ENCODE measurements at regions not wholly inside any gene's neighbourhood (a gene's known extent, or its start where the extent isn't known, plus 50 kb on each side); places are given as distances from the start of the nearest gene placed in this dataset.
"Not testable (repeated sequence)": the region's sequence is repeated elsewhere in the genome, so short reads cannot be mapped to it uniquely, and the experiment has no call there.

DNA sequence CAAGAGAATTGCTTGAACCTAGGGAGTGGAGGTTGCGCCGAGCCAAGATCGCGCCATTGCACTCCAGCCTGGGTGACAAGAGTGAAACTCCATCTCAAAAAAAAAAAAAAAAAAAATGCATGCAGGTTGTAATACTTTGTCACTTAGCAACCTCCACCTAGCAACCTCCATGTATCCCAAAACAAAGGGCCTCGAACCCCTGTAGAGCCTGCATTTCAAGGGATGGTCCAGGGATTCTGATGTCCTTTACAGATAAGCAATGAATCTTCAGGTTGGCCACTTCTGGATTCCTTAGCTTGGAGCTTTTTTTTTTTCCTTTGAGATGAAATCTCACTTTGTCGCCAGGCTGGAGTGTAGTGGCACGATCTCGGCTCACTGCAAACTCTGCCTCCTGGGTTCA, 1211.0 kb downstream of the TYW1 start:
- H3K36me3 ChIP-seq (ENCODE audit: insufficient read depth, low read length) = no peaks in the 10 kb centered on the region
- H3K9me3 ChIP-seq (replicated peaks; ENCODE audit: low read length) = peaks cover 4% of the 10 kb centered on the region
- no peaks in the 10 kb centered on the region for H3K27me3 ChIP-seq (ENCODE audit: control insufficient read depth, insufficient read depth, low read length)
- no peak overlapping the region for H3K4me3 ChIP-seq (ENCODE audit: low read length)
- no peak overlapping the region for H3K4me2 ChIP-seq (ENCODE audit: low read length)
- no peaks in the 10 kb centered on the region for H3K4me1 ChIP-seq (ENCODE audit: control insufficient read depth, insufficient read depth, low read length)
- H3K9ac ChIP-seq (ENCODE audit: low read depth, low read length) = no peak overlapping the region

DNA sequence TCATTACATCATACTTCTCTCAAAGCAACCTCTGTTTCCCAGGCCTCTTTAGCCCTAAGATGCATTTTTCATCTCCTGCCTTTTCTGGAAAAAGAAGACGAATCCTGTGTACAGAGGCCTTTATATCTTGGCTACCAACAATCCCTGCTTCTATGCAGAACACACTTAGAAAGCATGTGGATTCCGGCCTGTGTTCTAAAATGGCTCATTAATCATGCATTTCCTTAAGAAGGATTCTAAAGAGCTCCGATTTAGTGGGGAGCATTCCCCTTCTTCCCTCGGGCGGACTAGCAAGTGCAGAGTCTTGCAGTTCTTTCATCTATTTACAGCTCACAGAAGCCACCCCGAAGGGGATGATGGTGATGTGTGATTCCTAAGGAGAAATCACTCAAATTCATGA, 1212.9 kb downstream of the TYW1 start:
- no peaks in the 10 kb centered on the region for H3K4me1 ChIP-seq (ENCODE audit: control insufficient read depth, insufficient read depth, low read length)
- no peak overlapping the region for H3K4me2 ChIP-seq (ENCODE audit: low read length)
- no peaks in the 10 kb centered on the region for H3K27me3 ChIP-seq (ENCODE audit: control insufficient read depth, insufficient read depth, low read length)
- no peak overlapping the region for H3K9ac ChIP-seq (ENCODE audit: low read depth, low read length)
- peaks cover 4% of the 10 kb centered on the region for H3K9me3 ChIP-seq (replicated peaks; ENCODE audit: low read length)
- H3K4me3 ChIP-seq (ENCODE audit: low read length) = no peak overlapping the region
- H3K36me3 ChIP-seq (ENCODE audit: insufficient read depth, low read length) = no peaks in the 10 kb centered on the region

DNA sequence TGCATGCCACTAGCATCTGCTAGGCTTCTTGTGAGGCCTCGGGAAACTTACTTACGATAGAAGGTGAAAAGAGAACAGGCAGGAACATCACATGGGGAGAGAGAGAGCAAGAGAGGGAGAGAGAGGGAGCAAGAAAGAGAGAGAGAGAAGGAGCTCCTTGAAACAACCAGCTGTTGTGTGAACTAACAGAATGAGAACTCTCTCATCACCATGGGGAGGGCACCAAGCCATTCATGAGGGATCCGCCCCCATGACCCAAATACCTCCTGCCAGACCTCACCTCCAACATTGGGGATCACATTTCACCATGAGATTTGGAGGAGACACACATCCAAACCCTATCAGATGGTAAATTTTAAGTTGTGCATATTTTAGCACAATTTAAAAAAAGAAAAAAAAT, 1217.2 kb downstream of the TYW1 start:
- H3K4me3 ChIP-seq (ENCODE audit: low read length) = no peak overlapping the region
- H3K4me2 ChIP-seq (ENCODE audit: low read length) = no peak overlapping the region
- H3K27me3 ChIP-seq (ENCODE audit: control insufficient read depth, insufficient read depth, low read length) = no peaks in the 10 kb centered on the region
- no peaks in the 10 kb centered on the region for H3K36me3 ChIP-seq (ENCODE audit: insufficient read depth, low read length)
- no peaks in the 10 kb centered on the region for H3K9me3 ChIP-seq (replicated peaks; ENCODE audit: low read length)
- no peaks in the 10 kb centered on the region for H3K4me1 ChIP-seq (ENCODE audit: control insufficient read depth, insufficient read depth, low read length)
- H3K9ac ChIP-seq (ENCODE audit: low read depth, low read length) = no peak overlapping the region

DNA sequence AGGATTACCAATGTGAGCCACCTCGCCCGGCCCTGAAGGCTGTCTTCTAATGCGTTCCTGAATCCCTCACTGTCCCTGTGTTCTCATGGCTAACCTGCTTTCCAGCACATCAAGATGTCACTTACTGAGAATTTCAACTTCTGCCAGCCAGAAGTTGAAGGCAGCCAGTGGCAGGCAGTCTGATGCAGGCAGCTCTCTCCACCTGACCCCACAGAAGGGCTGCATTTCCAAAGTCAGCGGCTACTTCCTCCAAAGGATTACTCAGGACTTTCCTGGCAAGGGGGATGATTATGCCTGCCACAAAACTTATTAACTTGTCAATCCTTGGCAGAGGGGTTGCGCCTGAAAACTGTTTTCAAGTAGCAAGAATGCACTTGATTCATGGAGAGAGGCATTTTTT, 1219.4 kb downstream of the TYW1 start:
- no peaks in the 10 kb centered on the region for H3K4me1 ChIP-seq (ENCODE audit: control insufficient read depth, insufficient read depth, low read length)
- H3K27me3 ChIP-seq (ENCODE audit: control insufficient read depth, insufficient read depth, low read length) = no peaks in the 10 kb centered on the region

DNA sequence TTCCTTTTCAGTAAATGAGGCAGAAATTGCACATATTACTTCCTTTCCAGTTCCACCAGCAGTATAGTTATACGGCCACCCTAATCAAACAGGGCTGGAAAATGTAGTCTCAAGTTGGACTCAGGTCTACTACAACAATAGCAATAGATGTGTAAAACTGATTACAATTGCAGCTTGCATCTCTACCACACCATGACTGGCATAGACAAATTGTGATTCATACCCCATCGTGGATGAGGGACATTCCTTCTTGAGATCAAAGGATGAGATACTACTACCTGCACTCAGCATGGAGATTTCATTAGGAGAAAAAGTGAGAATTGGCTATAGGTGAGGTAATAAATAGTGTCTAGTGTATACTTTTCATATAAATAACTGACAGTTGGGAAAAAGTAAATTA, 1220.8 kb downstream of the TYW1 start:
- Histone ChIP-seq H3K4me1 (ENCODE audit: control insufficient read depth, insufficient read depth, low read length) (no peaks in the 10 kb centered on the region), H3K9ac (ENCODE audit: low read depth, low read length) (no peak overlapping the region), H3K4me2 (ENCODE audit: low read length) (no peak overlapping the region), H3K9me3 (replicated peaks; ENCODE audit: low read length) (peaks cover 7% of the 10 kb centered on the region), H3K36me3 (ENCODE audit: insufficient read depth, low read length) (no peaks in the 10 kb centered on the region), H3K27me3 (ENCODE audit: control insufficient read depth, insufficient read depth, low read length) (no peaks in the 10 kb centered on the region), H3K4me3 (ENCODE audit: low read length) (no peak overlapping the region)

More for the DNA sequence above, 1219.4 kb downstream of the TYW1 start:
- no peak overlapping the region for H3K4me3 ChIP-seq (ENCODE audit: low read length)
- no peak overlapping the region for H3K9ac ChIP-seq (ENCODE audit: low read depth, low read length)
- no peaks in the 10 kb centered on the region for H3K36me3 ChIP-seq (ENCODE audit: insufficient read depth, low read length)
- no peak overlapping the region for H3K4me2 ChIP-seq (ENCODE audit: low read length)
- H3K9me3 ChIP-seq (replicated peaks; ENCODE audit: low read length) = peaks cover 6% of the 10 kb centered on the region

DNA sequence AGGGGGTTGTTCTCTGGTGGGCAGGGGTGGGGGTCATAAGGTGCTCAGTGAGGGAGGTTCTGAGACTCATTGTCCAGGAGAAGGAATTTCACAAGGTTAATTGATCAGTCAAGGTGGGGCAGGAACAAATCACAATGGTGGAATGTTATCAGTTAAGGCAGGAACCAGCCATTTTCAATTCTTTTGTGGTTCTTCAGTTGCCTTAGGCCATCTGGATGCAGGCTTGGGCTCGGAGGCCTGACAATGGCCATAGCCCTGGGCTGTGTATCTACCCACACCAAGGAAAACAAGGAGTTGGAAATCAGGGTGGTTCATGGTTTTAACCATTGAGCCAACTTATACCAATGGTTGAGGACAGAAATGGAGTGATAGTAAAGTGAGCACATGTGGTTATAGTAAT, 1221.8 kb downstream of the TYW1 start:
- Histone ChIP-seq H3K36me3 (ENCODE audit: insufficient read depth, low read length) (no peaks in the 10 kb centered on the region), H3K4me2 (ENCODE audit: low read length) (no peak overlapping the region), H3K9ac (ENCODE audit: low read depth, low read length) (no peak overlapping the region), H3K27me3 (ENCODE audit: control insufficient read depth, insufficient read depth, low read length) (no peaks in the 10 kb centered on the region), H3K9me3 (replicated peaks; ENCODE audit: low read length) (peaks cover 10% of the 10 kb centered on the region), H3K4me1 (ENCODE audit: control insufficient read depth, insufficient read depth, low read length) (no peaks in the 10 kb centered on the region), H3K4me3 (ENCODE audit: low read length) (no peak overlapping the region)

DNA sequence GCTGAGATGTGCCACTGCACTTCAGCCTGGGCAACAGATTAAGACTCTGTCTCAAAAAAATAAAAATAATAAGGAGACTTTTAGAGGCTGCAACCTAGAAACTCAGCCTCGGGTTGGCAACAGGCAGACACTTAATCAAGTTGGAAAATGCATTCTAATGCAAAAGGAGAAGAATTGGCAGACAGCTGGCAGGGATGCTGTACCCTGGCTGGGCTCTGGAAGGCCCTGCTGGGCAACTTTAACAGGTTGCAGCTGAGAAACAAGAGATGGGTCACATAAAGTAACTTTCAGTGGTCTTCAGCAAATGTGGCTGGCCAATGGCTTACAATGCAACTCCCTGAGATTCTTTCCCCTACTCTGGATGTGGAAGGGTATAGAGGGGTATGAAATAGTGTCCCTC, 1225.7 kb downstream of the TYW1 start:
- no peaks in the 10 kb centered on the region for H3K4me1 ChIP-seq (ENCODE audit: control insufficient read depth, insufficient read depth, low read length)
- no peaks in the 10 kb centered on the region for H3K27me3 ChIP-seq (ENCODE audit: control insufficient read depth, insufficient read depth, low read length)
- no peak overlapping the region for H3K9ac ChIP-seq (ENCODE audit: low read depth, low read length)
- H3K9me3 ChIP-seq (replicated peaks; ENCODE audit: low read length) = peaks cover 10% of the 10 kb centered on the region
- H3K4me3 ChIP-seq (ENCODE audit: low read length) = no peak overlapping the region
- no peaks in the 10 kb centered on the region for H3K36me3 ChIP-seq (ENCODE audit: insufficient read depth, low read length)
- H3K4me2 ChIP-seq (ENCODE audit: low read length) = no peak overlapping the region

DNA sequence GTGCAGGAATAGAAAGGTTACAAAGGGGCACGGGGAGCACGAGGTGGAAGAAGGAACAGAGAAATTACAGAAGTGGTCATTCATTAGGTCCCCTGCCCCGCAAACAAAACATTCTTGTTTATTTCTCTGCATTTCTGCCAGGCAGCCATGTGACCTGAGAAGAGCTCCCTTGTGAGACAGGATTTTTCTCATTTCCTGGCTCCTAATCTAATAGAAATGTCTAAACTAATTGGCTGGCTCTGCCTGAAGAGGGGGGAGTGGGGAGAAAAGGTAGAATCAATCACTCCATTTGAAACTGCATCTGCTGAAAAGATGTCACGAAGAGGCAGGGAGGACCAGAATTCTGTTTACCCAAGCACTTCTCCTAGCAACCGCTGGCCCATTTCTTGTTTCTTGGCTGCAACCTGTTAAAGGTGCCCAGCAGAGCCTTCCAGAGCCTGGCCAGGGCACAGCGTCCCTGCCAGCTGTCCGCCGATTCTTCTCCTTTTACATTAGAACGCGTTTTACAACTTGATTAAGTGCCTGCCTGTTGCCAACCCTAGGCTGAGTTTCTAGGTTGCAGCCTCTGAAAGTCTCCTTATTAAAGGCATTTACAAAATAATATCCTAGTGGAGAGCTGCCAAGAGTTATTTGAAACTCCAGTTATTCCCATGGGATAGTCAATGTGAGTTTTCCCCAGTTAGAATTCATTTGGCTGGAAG, 1227.6 kb downstream of the TYW1 start:
- Histone ChIP-seq H3K9me3 (replicated peaks; ENCODE audit: low read length) (peaks cover 10% of the 10 kb centered on the region), H3K4me2 (ENCODE audit: low read length) (no peak overlapping the region), H3K4me1 (ENCODE audit: control insufficient read depth, insufficient read depth, low read length) (no peaks in the 10 kb centered on the region), H3K36me3 (ENCODE audit: insufficient read depth, low read length) (no peaks in the 10 kb centered on the region), H3K9ac (ENCODE audit: low read depth, low read length) (no peak overlapping the region), H3K4me3 (ENCODE audit: low read length) (no peak overlapping the region), H3K27me3 (ENCODE audit: control insufficient read depth, insufficient read depth, low read length) (no peaks in the 10 kb centered on the region)

DNA sequence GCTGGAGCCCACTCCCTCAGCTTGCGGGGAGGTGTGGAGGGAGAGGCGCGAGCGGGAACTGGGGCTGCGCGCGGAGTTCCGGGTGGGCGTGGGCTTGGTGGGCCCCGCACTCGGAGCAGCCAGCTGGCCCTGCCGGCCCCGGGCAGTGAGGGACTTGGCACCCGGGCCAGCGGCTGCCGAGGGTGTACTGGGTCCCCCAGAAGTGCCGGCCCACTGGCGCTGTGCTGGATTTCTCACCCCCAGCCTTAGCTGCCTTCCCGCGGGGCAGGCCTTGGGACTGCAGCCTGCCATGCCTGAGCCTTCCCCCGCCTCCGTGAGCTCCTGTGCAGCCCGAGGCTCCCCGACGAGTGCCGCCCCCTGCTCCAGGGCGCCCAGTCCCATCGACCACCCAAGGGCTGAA, 1234.4 kb downstream of the TYW1 start:
- H3K4me1 ChIP-seq (ENCODE audit: control insufficient read depth, insufficient read depth, low read length); H3K27me3 ChIP-seq (ENCODE audit: control insufficient read depth, insufficient read depth, low read length); H3K4me3 ChIP-seq (ENCODE audit: low read length); H3K9me3 ChIP-seq (replicated peaks; ENCODE audit: low read length); H3K9ac ChIP-seq (ENCODE audit: low read depth, low read length); H3K4me2 ChIP-seq (ENCODE audit: low read length); H3K36me3 ChIP-seq (ENCODE audit: insufficient read depth, low read length): not testable (repeated sequence)

DNA sequence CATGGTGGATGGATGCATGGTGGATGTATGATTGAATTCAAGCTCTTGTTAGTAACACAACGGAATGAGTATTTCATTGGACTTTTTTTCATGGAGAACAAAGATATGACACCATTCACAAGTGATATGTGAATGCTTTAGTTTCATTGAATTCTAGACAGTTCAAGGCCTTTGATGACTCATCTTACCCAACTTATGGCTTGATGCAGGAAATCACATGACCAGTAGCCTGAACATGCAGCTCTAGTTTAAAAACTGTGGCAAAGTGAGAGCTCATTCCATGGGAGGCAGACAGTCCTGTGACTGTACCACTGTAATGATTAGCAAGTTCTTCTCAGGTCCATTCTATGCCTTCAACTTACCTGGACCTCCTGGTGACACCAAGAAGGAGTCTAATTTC, 1239.3 kb downstream of the TYW1 start:
- Histone ChIP-seq H3K27me3 (ENCODE audit: control insufficient read depth, insufficient read depth, low read length) (no peaks in the 10 kb centered on the region), H3K4me1 (ENCODE audit: control insufficient read depth, insufficient read depth, low read length) (no peaks in the 10 kb centered on the region), H3K36me3 (ENCODE audit: insufficient read depth, low read length) (no peaks in the 10 kb centered on the region), H3K9ac (ENCODE audit: low read depth, low read length) (no peak overlapping the region), H3K9me3 (replicated peaks; ENCODE audit: low read length) (no peaks in the 10 kb centered on the region), H3K4me3 (ENCODE audit: low read length) (no peak overlapping the region), H3K4me2 (ENCODE audit: low read length) (no peak overlapping the region)

DNA sequence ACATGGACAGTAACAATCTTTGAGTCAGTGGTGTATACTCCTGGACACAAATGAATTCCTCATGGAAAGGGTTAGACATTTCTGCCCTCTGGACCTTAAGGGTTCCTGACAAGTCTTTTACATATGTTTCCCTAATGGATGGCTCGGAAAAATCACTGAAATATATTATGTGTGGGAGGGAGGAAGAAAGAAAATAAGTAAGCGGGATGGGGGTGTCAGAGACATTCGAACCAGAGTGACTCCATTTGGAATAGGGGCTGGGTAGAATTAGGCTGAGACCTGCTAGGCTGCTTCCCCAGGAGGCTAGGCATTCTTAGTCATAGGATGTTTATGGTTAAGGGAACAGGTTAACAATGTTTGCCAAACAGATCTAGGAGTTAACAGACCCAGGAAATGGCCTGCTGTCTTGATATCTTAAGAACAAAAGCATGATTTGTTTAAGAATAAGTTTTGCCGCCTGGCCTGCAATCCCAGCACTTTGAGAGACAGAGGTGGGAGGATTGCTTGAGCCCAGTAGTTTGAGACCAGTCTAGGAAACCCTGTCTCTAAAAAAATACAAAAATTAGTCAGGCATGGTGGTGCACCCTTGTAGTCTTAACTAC, 1241.7 kb downstream of the TYW1 start:
- no peak overlapping the region for H3K4me3 ChIP-seq (ENCODE audit: low read length)
- H3K36me3 ChIP-seq (ENCODE audit: insufficient read depth, low read length) = no peaks in the 10 kb centered on the region
- H3K27me3 ChIP-seq (ENCODE audit: control insufficient read depth, insufficient read depth, low read length) = no peaks in the 10 kb centered on the region
- H3K4me1 ChIP-seq (ENCODE audit: control insufficient read depth, insufficient read depth, low read length) = no peaks in the 10 kb centered on the region
- H3K9ac ChIP-seq (ENCODE audit: low read depth, low read length) = no peak overlapping the region
- H3K9me3 ChIP-seq (replicated peaks; ENCODE audit: low read length) = no peaks in the 10 kb centered on the region
- H3K4me2 ChIP-seq (ENCODE audit: low read length) = no peak overlapping the region

DNA sequence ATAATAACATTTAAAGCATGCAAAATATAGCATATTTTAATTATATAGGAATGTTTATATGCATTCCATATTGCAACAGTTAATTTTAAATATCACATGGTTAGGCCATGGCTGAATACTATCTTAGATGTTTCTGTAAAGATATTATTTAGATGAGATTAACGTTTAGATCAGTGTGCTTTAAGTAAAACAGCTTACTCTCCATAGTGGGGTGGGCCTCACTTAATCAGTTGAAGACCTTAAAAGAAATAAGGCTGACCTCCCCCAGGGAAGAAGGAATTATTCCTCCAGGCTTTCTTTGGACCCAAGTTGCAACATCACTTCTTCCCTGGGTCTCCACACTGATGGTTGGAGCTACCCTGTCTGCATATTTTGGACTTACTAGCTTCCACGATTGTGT, 1246.5 kb downstream of the TYW1 start:
- no peak overlapping the region for H3K4me2 ChIP-seq (ENCODE audit: low read length)
- no peaks in the 10 kb centered on the region for H3K27me3 ChIP-seq (ENCODE audit: control insufficient read depth, insufficient read depth, low read length)
- H3K9ac ChIP-seq (ENCODE audit: low read depth, low read length) = no peak overlapping the region
- H3K36me3 ChIP-seq (ENCODE audit: insufficient read depth, low read length) = no peaks in the 10 kb centered on the region
- peaks cover 8% of the 10 kb centered on the region for H3K9me3 ChIP-seq (replicated peaks; ENCODE audit: low read length)
- no peak overlapping the region for H3K4me3 ChIP-seq (ENCODE audit: low read length)
- H3K4me1 ChIP-seq (ENCODE audit: control insufficient read depth, insufficient read depth, low read length) = no peaks in the 10 kb centered on the region

Data from skeletal muscle satellite cell (primary cell).